H1 (cell line): ENCODE measurements at regions not wholly inside any gene's neighbourhood (a gene's known extent, or its start where the extent isn't known, plus 50 kb on each side); places are given as distances from the start of the nearest gene placed in this dataset.

ENCODE experiments used
- SAP30 ChIP-seq: fragments of 300-600 bp; sonication (generic); IDR thresholded peaks from 2 replicates; pipeline ENCODE4 v1.7.1; 2012; ENCODE audit warnings: low read length, moderate library complexity, mild to moderate bottlenecking, inconsistent platforms; ENCODE audit not compliant: insufficient read depth, insufficient replicate concordance
- TF ChIP-seq, protein P1 (sequence below): fragments of 300-600 bp; sonication (generic); IDR thresholded peaks from 2 replicates; pipeline ENCODE4 v1.7.1; 2012; ENCODE audit warnings: low read length, moderate library complexity, mild to moderate bottlenecking, inconsistent platforms; ENCODE audit not compliant: insufficient replicate concordance

DNA sequence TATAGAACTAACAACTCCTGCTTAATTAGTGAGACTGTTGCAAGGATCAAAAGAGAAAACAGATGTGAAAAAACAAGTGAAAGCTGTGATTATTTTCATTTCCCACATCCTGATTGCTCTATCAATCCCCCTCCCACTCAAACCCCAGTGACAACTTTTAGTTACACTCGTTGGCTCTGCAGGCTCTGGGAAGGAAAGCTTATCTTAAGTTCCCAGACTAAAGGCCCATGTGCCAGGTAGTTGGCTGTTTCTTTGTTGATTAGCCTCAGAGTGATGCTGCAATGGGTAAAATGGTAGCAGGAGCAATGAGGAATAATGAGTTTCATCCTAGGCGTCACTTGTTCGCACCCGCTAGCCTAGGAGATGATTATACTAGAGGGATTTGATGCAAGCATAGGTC is 133.3 kb upstream of the IFNE start (continued):
- TF ChIP-seq, protein P1, sequence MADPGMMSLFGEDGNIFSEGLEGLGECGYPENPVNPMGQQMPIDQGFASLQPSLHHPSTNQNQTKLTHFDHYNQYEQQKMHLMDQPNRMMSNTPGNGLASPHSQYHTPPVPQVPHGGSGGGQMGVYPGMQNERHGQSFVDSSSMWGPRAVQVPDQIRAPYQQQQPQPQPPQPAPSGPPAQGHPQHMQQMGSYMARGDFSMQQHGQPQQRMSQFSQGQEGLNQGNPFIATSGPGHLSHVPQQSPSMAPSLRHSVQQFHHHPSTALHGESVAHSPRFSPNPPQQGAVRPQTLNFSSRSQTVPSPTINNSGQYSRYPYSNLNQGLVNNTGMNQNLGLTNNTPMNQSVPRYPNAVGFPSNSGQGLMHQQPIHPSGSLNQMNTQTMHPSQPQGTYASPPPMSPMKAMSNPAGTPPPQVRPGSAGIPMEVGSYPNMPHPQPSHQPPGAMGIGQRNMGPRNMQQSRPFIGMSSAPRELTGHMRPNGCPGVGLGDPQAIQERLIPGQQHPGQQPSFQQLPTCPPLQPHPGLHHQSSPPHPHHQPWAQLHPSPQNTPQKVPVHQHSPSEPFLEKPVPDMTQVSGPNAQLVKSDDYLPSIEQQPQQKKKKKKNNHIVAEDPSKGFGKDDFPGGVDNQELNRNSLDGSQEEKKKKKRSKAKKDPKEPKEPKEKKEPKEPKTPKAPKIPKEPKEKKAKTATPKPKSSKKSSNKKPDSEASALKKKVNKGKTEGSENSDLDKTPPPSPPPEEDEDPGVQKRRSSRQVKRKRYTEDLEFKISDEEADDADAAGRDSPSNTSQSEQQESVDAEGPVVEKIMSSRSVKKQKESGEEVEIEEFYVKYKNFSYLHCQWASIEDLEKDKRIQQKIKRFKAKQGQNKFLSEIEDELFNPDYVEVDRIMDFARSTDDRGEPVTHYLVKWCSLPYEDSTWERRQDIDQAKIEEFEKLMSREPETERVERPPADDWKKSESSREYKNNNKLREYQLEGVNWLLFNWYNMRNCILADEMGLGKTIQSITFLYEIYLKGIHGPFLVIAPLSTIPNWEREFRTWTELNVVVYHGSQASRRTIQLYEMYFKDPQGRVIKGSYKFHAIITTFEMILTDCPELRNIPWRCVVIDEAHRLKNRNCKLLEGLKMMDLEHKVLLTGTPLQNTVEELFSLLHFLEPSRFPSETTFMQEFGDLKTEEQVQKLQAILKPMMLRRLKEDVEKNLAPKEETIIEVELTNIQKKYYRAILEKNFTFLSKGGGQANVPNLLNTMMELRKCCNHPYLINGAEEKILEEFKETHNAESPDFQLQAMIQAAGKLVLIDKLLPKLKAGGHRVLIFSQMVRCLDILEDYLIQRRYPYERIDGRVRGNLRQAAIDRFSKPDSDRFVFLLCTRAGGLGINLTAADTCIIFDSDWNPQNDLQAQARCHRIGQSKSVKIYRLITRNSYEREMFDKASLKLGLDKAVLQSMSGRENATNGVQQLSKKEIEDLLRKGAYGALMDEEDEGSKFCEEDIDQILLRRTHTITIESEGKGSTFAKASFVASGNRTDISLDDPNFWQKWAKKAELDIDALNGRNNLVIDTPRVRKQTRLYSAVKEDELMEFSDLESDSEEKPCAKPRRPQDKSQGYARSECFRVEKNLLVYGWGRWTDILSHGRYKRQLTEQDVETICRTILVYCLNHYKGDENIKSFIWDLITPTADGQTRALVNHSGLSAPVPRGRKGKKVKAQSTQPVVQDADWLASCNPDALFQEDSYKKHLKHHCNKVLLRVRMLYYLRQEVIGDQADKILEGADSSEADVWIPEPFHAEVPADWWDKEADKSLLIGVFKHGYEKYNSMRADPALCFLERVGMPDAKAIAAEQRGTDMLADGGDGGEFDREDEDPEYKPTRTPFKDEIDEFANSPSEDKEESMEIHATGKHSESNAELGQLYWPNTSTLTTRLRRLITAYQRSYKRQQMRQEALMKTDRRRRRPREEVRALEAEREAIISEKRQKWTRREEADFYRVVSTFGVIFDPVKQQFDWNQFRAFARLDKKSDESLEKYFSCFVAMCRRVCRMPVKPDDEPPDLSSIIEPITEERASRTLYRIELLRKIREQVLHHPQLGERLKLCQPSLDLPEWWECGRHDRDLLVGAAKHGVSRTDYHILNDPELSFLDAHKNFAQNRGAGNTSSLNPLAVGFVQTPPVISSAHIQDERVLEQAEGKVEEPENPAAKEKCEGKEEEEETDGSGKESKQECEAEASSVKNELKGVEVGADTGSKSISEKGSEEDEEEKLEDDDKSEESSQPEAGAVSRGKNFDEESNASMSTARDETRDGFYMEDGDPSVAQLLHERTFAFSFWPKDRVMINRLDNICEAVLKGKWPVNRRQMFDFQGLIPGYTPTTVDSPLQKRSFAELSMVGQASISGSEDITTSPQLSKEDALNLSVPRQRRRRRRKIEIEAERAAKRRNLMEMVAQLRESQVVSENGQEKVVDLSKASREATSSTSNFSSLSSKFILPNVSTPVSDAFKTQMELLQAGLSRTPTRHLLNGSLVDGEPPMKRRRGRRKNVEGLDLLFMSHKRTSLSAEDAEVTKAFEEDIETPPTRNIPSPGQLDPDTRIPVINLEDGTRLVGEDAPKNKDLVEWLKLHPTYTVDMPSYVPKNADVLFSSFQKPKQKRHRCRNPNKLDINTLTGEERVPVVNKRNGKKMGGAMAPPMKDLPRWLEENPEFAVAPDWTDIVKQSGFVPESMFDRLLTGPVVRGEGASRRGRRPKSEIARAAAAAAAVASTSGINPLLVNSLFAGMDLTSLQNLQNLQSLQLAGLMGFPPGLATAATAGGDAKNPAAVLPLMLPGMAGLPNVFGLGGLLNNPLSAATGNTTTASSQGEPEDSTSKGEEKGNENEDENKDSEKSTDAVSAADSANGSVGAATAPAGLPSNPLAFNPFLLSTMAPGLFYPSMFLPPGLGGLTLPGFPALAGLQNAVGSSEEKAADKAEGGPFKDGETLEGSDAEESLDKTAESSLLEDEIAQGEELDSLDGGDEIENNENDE, result no peak
- TF ChIP-seq SAP30, result no peak
